AG09309 (cell line): ENCODE measurements at regions not wholly inside any gene's neighbourhood (a gene's known extent, or its start where the extent isn't known, plus 50 kb on each side); places are given as distances from the start of the nearest gene placed in this dataset.
"Not testable (repeated sequence)": the region's sequence is repeated elsewhere in the genome, so short reads cannot be mapped to it uniquely, and the experiment has no call there.

ENCODE experiments used
- DNase-seq: peaks from one replicate; pipeline ENCODE4 v3.0.0-alpha.2; 2010; ENCODE audit warnings: low read depth
- H3K4me3 ChIP-seq: 2 replicates; pipeline ENCODE4 v1.5.1; 2011; ENCODE audit warnings: mild to moderate bottlenecking, low read depth, low read length, moderate library complexity; ENCODE audit not compliant: control insufficient read depth
- TF ChIP-seq, protein P1 (sequence below): IDR thresholded peaks from 2 replicates; pipeline ENCODE4 v1.5.1; 2011; ENCODE audit warnings: mild to moderate bottlenecking, low read depth, low read length, inconsistent platforms; ENCODE audit not compliant: insufficient read depth, control insufficient read depth; ENCODE audit errors: missing control alignments

GRCh38 chr10:25828475-25828874 lies 105.6 kb upstream of the MYO3A start:
- H3K4me3 ChIP-seq = no peak overlapping the region
- no peak for DNase-seq

DNA sequence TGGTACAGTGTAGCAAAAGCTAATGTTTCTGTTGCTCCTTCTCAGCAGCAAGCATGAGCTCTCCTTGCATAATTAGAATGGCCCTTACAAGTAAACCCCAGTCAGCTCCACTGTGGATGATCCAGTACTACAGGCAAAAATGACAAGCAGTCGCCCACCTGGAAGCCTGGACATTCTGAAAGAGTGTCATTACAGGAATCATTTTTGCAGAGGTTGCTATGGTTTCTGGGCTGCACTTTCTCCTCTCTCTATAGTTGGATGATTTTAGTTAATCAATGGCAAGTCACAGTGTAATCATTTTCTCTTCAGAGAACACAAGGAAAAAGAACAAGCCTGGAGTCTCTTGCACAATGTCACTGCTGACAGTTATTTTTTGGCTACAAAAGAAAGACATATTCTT lies 102.9 kb upstream of the MYO3A start:
- no peak for DNase-seq
- TF ChIP-seq, protein P1, sequence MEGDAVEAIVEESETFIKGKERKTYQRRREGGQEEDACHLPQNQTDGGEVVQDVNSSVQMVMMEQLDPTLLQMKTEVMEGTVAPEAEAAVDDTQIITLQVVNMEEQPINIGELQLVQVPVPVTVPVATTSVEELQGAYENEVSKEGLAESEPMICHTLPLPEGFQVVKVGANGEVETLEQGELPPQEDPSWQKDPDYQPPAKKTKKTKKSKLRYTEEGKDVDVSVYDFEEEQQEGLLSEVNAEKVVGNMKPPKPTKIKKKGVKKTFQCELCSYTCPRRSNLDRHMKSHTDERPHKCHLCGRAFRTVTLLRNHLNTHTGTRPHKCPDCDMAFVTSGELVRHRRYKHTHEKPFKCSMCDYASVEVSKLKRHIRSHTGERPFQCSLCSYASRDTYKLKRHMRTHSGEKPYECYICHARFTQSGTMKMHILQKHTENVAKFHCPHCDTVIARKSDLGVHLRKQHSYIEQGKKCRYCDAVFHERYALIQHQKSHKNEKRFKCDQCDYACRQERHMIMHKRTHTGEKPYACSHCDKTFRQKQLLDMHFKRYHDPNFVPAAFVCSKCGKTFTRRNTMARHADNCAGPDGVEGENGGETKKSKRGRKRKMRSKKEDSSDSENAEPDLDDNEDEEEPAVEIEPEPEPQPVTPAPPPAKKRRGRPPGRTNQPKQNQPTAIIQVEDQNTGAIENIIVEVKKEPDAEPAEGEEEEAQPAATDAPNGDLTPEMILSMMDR = no peak
- H3K4me3 ChIP-seq = no peak overlapping the region

More at GRCh38 chr10:25828475-25828874, 105.6 kb upstream of the MYO3A start:
- TF ChIP-seq, protein P1 = no peak

DNA sequence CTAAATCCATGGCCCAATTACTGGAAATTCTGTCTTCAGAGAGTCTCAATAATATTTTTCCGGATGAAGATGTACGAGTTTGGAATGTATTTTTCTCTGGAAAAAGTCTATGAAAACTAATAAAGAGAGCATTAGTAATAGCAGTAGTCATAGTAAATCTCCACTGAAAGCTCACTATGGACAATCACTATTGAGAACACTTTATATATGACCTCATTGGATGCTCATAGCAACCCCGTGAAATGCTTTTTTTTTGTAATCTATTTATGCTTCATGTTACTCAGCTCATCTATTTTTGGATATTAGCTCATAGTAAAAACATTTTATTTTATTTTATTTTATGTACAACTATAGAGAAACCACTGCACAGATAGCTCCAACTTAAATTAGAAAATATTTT lies 94.3 kb upstream of the MYO3A start:
- H3K4me3 ChIP-seq = no peak overlapping the region
- no peak for DNase-seq
- TF ChIP-seq, protein P1 = no peak

DNA sequence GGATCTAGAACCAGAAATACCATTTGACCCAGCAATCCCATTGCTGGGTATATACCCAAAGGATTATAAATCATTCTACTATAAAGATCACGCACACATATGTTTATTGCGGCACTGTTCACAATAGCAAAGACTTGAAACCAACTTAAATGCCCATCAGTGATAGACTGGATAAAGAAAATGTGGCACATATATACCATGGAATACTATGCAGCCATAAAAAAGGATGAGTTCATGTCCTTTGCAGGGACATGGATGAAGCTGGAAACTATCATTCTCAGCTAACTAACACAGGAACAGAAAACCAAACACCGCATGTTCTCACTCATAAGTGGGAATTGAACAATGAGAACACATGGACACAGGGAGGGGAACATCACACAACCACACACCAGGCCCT lies 93.2 kb upstream of the MYO3A start:
- not testable (repeated sequence) for H3K4me3 ChIP-seq, DNase-seq

DNA sequence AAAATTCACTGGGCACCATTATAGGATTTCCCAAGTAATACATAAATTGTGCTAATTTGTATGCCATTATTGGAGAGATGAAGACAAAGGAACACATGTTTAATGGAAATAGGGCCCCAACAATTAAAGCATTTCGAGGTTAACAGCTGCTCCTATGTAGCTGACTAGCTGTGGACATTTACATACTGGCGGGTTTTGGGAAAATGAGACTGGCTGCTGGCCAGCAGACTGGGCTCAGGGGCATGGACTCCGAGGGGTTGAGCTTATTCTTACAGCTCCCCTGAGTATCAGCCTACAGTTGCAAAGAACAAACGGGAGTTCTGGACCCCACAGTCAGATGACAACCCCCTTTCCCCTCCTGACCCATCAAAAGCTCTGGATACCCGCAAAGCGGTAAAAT lies 91.9 kb upstream of the MYO3A start:
- TF ChIP-seq, protein P1 = no peak
- no peak overlapping the region for H3K4me3 ChIP-seq
- no peak for DNase-seq

GRCh38 chr10:25843551-25844170 lies 90.4 kb upstream of the MYO3A start:
- TF ChIP-seq, protein P1 = no peak
- DNase-seq = no peak

GRCh38 chr10:25844716-25845115 lies 89.3 kb upstream of the MYO3A start:
- not testable (repeated sequence) for H3K4me3 ChIP-seq, DNase-seq

More at GRCh38 chr10:25843551-25844170, 90.4 kb upstream of the MYO3A start:
- no peak overlapping the region for H3K4me3 ChIP-seq

DNA sequence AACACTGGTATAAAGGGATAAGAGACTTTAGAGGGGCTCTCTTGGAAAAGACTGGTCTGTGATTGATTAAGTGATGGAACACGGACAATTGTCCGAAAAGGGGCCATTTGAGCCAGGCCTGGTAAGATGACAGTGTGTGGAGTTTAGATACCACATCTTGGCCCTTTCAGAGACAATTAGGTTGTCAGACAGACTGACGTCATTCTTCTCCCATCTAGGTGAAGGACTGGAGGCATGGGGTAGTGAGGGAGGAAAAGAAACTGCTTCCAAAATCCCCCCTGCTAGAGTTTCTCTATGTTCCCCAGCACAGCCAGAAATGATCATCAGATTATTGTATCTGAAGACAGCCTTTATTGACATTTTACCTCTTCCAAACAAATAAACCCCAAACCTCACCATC lies 84.8 kb upstream of the MYO3A start:
- TF ChIP-seq, protein P1 = no peak
- no peak for DNase-seq
- no peak overlapping the region for H3K4me3 ChIP-seq
